Stimulated activated effector memory CD8-positive, alpha-beta T cell treated with anti-CD3 and anti-CD28 coated beads, Interleukin-12 subunit alpha, Interleukin-12 subunit beta, amount 100 ng/mL, for 72 hours (primary cell): ENCODE measurements at regions not wholly inside any gene's neighbourhood (a gene's known extent, or its start where the extent isn't known, plus 50 kb on each side); places are given as distances from the start of the nearest gene placed in this dataset.
"Not testable (repeated sequence)": the region's sequence is repeated elsewhere in the genome, so short reads cannot be mapped to it uniquely, and the experiment has no call there.

Experiments
- ATAC-seq: fragments of 150-1000 bp; cut with Tn5 transposase; 2 replicates; pipeline ENCODE4 v1.10.0; 2021
- DNase-seq, 2 donors: peaks; one replicate each; pipeline ENCODE4 v3.0.0; 2021 to 2022; ENCODE audit warnings: low spot score in 2 of 2
- H3K27ac Mint-ChIP-seq: one replicate; pipeline ENCODE4 v1.8.0; 2022; ENCODE audit warnings: mild to moderate bottlenecking, mixed read lengths
- H3K36me3 Mint-ChIP-seq: one replicate; pipeline ENCODE4 v1.8.0; 2022; ENCODE audit warnings: mild to moderate bottlenecking, mixed read lengths
- H3K4me1 Mint-ChIP-seq: one replicate; pipeline ENCODE4 v1.8.0; 2022; ENCODE audit warnings: mixed read lengths
- H3K4me3 Mint-ChIP-seq: one replicate; pipeline ENCODE4 v1.8.0; 2022; ENCODE audit warnings: mild to moderate bottlenecking, mixed read lengths
- H3K9me3 Mint-ChIP-seq: one replicate; pipeline ENCODE4 v1.8.0; 2022; ENCODE audit warnings: mixed read lengths

DNA sequence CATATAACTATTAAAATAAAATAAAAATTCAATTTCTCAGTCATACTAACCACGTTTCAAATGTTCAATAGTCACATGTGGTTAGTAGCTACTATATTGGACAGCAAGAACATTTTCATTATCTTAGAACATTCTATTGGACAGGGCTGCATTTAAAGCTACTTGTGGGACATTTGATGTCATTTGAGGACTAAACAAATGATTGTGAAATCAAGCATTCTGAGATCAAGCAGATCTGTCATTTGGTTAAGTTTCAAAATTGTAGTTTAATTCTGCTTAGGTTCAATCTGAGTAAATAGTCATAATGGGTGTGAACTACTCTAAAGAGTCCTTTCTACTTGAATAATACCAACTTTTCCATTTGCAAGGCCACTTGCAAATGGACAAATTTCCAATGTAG lies 226.9 kb upstream of the C9orf72 start:
- no peak overlapping the region for H3K27ac Mint-ChIP-seq
- no peak overlapping the region for H3K4me3 Mint-ChIP-seq
- H3K4me1 Mint-ChIP-seq: no peaks in the 10 kb centered on the region
- H3K9me3 Mint-ChIP-seq: no peaks in the 10 kb centered on the region
- ATAC-seq: no peak
- H3K36me3 Mint-ChIP-seq: no peaks in the 10 kb centered on the region
- no peak for DNase-seq

GRCh38 chr9:27800692-27801370 lies 227.6 kb upstream of the C9orf72 start:
- no peak for DNase-seq
- ATAC-seq: no peak
- Mint-ChIP-seq H3K36me3 (no peaks in the 10 kb centered on the region), H3K9me3 (no peaks in the 10 kb centered on the region), H3K4me3 (no peak overlapping the region), H3K27ac (no peak overlapping the region), H3K4me1 (no peaks in the 10 kb centered on the region)

DNA sequence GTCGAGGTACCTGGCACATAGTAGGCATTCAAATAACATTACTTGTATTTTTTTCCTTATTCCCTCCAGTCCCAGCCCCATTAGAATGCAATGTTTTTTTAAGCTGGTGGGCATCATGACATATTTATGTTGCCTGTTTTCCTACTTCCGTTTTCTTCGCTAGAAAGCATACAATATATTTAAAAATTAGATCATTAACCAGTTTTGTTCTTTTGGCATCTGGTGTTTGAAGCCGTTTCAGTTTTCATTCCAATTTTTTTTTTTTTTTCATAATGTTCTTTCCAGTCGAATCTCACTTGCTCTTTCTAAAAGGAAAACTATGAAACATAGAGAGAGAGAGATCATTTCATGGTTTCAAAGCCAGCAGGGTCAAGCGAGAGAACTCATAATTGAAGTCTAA lies 228.3 kb upstream of the C9orf72 start:
- H3K27ac Mint-ChIP-seq: no peak overlapping the region
- no peak overlapping the region for H3K4me3 Mint-ChIP-seq
- H3K4me1 Mint-ChIP-seq: no peaks in the 10 kb centered on the region
- no peaks in the 10 kb centered on the region for H3K36me3 Mint-ChIP-seq
- no peaks in the 10 kb centered on the region for H3K9me3 Mint-ChIP-seq
- no peak for ATAC-seq
- DNase-seq: no peak

DNA sequence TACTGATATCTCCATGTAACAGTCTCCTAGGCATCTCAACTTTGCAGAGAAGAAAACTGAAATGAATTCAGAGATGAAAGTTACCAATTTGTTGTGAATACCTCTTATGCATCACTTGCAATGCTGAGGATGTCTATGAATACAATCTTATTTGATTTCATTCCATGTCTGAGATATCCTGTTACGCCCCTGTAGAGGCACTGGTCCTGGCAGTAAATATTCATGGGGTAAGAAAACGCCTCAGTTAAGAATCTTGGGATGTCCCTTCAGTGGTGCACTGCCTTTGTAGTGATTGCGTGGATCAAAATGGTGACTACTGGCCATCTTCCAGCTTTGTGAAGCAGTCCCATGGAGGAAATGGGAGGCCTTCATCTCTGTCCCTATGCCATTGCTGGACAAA lies 229.1 kb upstream of the C9orf72 start:
- no peaks in the 10 kb centered on the region for H3K36me3 Mint-ChIP-seq
- ATAC-seq: no peak
- no peak overlapping the region for H3K27ac Mint-ChIP-seq
- no peaks in the 10 kb centered on the region for H3K4me1 Mint-ChIP-seq
- DNase-seq: no peak
- no peaks in the 10 kb centered on the region for H3K9me3 Mint-ChIP-seq
- no peak overlapping the region for H3K4me3 Mint-ChIP-seq

GRCh38 chr9:27808864-27809263 lies 235.6 kb upstream of the C9orf72 start:
- H3K27ac Mint-ChIP-seq: no peak overlapping the region
- peaks cover 3% of the 10 kb centered on the region for H3K9me3 Mint-ChIP-seq
- ATAC-seq: no peak
- no peak overlapping the region for H3K4me3 Mint-ChIP-seq
- H3K4me1 Mint-ChIP-seq: no peaks in the 10 kb centered on the region
- no peaks in the 10 kb centered on the region for H3K36me3 Mint-ChIP-seq
- DNase-seq: no peak

- Mint-ChIP-seq H3K4me3 (no peak overlapping the region), H3K9me3 (no peaks in the 10 kb centered on the region)
- no peak for ATAC-seq
These were observed 244.5 kb upstream of the C9orf72 start for GRCh38 chr9:27817747-27818146.

GRCh38 chr9:27818348-27818747 lies 245.1 kb upstream of the C9orf72 start:
- H3K9me3 Mint-ChIP-seq: no peaks in the 10 kb centered on the region
- ATAC-seq (no peak), DNase-seq (no peak)
- no peak overlapping the region for H3K4me3 Mint-ChIP-seq
- H3K36me3 Mint-ChIP-seq: no peaks in the 10 kb centered on the region
- no peaks in the 10 kb centered on the region for H3K4me1 Mint-ChIP-seq
- no peak overlapping the region for H3K27ac Mint-ChIP-seq

More at GRCh38 chr9:27817747-27818146, 244.5 kb upstream of the C9orf72 start:
- no peaks in the 10 kb centered on the region for H3K36me3 Mint-ChIP-seq
- H3K27ac Mint-ChIP-seq: no peak overlapping the region
- no peak for DNase-seq
- H3K4me1 Mint-ChIP-seq: no peaks in the 10 kb centered on the region

GRCh38 chr9:27828908-27829307 lies 255.6 kb upstream of the C9orf72 start:
- Mint-ChIP-seq H3K4me3 (no peak overlapping the region), H3K9me3 (peaks cover 2% of the 10 kb centered on the region), H3K4me1 (no peaks in the 10 kb centered on the region), H3K27ac (no peak overlapping the region), H3K36me3 (no peaks in the 10 kb centered on the region)
- ATAC-seq: no peak
- no peak for DNase-seq

- H3K4me3 Mint-ChIP-seq: no peak overlapping the region
- DNase-seq (no peak), ATAC-seq (peak; percentile 16)
- H3K4me1 Mint-ChIP-seq: no peaks in the 10 kb centered on the region
- no peaks in the 10 kb centered on the region for H3K36me3 Mint-ChIP-seq
- H3K9me3 Mint-ChIP-seq: peaks cover 2% of the 10 kb centered on the region
- H3K27ac Mint-ChIP-seq: no peak overlapping the region
These were observed 256.3 kb upstream of the C9orf72 start for GRCh38 chr9:27829621-27830020.

DNA sequence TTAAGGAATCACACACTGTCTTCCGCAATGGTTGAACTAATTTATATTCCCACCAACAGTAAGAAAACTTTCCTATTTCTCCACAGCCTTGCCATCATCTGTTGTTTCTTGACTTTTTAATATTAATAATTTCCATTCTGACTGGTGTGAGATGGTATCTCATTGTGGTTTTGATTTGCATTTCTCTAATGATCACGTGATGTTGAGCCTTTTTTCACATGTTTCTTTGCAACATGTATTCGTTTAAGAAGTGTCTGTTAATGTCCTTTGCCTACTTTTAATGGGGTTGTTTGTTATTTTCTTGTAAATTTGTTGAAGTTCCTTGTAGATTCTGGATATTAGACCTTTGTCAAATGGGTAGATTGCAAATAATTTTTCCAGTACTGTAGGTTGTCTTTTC lies 258.8 kb upstream of the C9orf72 start:
- not testable (repeated sequence) for H3K36me3 Mint-ChIP-seq, H3K4me1 Mint-ChIP-seq, DNase-seq, H3K27ac Mint-ChIP-seq, H3K4me3 Mint-ChIP-seq, ATAC-seq, H3K9me3 Mint-ChIP-seq

- no peak overlapping the region for H3K27ac Mint-ChIP-seq
- ATAC-seq (no peak), DNase-seq (no peak)
- no peaks in the 10 kb centered on the region for H3K4me1 Mint-ChIP-seq
- peaks cover 3% of the 10 kb centered on the region for H3K9me3 Mint-ChIP-seq
- no peaks in the 10 kb centered on the region for H3K36me3 Mint-ChIP-seq
- H3K4me3 Mint-ChIP-seq: no peak overlapping the region
These were observed 262.0 kb upstream of the C9orf72 start for GRCh38 chr9:27835286-27835685.

GRCh38 chr9:27835746-27836145 lies 262.5 kb upstream of the C9orf72 start:
- DNase-seq (no peak), ATAC-seq (no peak)
- Mint-ChIP-seq H3K9me3 (peaks cover 3% of the 10 kb centered on the region), H3K4me1 (no peaks in the 10 kb centered on the region), H3K4me3 (no peak overlapping the region), H3K27ac (no peak overlapping the region), H3K36me3 (no peaks in the 10 kb centered on the region)

GRCh38 chr9:27836661-27837401 lies 263.6 kb upstream of the C9orf72 start:
- no peaks in the 10 kb centered on the region for H3K36me3 Mint-ChIP-seq
- H3K4me1 Mint-ChIP-seq: no peaks in the 10 kb centered on the region
- DNase-seq (no peak), ATAC-seq (no peak)
- peaks cover 6% of the 10 kb centered on the region for H3K9me3 Mint-ChIP-seq
- H3K4me3 Mint-ChIP-seq: no peak overlapping the region
- H3K27ac Mint-ChIP-seq: no peak overlapping the region

DNA sequence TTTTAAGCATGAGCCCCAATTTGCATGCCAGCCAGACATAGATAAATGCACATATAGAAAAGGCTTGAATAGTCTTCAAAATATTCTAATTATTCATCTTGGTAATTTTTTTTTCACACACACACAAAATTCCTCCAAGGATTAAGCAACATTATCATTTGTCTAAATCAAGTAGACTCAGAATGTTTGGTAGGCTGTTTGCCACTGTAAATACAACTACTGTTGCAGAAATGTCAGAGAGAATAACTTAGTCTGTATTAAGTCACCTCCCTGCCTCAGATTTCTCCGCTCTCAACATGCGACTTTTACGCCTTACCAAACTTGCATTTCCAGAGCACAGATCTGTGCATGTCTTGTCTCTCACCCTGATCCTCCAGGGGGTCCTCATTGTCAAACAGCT lies 265.6 kb upstream of the C9orf72 start:
- no peak overlapping the region for H3K4me3 Mint-ChIP-seq
- no peak for DNase-seq
- no peaks in the 10 kb centered on the region for H3K36me3 Mint-ChIP-seq
- H3K9me3 Mint-ChIP-seq: peaks cover 6% of the 10 kb centered on the region
- ATAC-seq: no peak
- no peaks in the 10 kb centered on the region for H3K4me1 Mint-ChIP-seq
- H3K27ac Mint-ChIP-seq: no peak overlapping the region

DNA sequence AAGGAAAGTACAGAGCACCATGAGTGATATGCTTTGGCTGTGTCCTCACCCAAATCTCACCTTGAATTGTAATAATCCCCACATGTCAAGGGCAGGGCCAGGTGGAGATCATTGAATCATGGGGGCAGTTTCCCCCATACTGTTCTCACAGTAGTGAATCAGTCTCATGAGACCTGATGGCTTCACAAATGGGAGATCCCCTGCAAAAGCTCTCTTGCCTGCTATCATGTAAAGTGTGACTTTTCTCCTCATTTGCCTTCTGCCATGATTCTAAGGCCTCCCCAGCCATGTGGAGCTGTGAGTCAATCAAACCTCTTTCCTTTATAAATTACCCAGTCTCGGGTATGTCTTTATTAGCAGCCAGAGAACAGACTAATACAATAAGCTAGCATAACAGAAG lies 266.5 kb upstream of the C9orf72 start:
- H3K36me3 Mint-ChIP-seq, ATAC-seq, H3K4me1 Mint-ChIP-seq, H3K9me3 Mint-ChIP-seq, H3K27ac Mint-ChIP-seq, H3K4me3 Mint-ChIP-seq, DNase-seq: not testable (repeated sequence)

GRCh38 chr9:27844797-27845196 lies 271.5 kb upstream of the C9orf72 start:
- no peak for ATAC-seq
- Mint-ChIP-seq H3K4me3 (no peak overlapping the region), H3K9me3 (peaks cover 3% of the 10 kb centered on the region)

More at GRCh38 chr9:27844797-27845196, 271.5 kb upstream of the C9orf72 start:
- no peak for DNase-seq
- H3K36me3 Mint-ChIP-seq: no peaks in the 10 kb centered on the region
- H3K27ac Mint-ChIP-seq: no peak overlapping the region
- no peaks in the 10 kb centered on the region for H3K4me1 Mint-ChIP-seq
